ENCODE measurements at regions not wholly inside any gene's neighbourhood (a gene's known extent, or its start where the extent isn't known, plus 50 kb on each side); places are given as distances from the start of the nearest gene placed in this dataset.

DNA sequence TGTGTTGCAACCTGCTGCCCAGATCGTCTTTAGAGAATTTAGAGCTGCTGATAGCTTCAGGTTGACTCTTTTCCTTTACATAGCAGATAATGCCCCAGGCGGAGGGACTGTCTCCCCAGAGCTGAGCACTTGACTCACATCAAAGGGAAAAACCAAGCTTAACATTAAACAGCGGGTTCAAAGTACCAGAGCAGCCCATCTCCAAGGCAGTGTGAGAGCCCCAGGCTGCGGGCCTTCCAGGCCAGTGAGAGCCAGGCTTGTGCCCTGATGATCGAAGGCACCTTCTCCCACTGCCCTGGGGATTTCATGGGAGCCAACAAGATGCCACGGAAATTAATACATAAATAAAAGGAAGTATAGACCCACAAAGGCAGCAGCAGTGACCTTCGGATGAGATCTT, 275.6 kb downstream of the XXYLT1 start:
- TF ChIP-seq, protein P1, sequence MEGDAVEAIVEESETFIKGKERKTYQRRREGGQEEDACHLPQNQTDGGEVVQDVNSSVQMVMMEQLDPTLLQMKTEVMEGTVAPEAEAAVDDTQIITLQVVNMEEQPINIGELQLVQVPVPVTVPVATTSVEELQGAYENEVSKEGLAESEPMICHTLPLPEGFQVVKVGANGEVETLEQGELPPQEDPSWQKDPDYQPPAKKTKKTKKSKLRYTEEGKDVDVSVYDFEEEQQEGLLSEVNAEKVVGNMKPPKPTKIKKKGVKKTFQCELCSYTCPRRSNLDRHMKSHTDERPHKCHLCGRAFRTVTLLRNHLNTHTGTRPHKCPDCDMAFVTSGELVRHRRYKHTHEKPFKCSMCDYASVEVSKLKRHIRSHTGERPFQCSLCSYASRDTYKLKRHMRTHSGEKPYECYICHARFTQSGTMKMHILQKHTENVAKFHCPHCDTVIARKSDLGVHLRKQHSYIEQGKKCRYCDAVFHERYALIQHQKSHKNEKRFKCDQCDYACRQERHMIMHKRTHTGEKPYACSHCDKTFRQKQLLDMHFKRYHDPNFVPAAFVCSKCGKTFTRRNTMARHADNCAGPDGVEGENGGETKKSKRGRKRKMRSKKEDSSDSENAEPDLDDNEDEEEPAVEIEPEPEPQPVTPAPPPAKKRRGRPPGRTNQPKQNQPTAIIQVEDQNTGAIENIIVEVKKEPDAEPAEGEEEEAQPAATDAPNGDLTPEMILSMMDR (IDR thresholded peaks at IDR 0.05; ENCODE audit: partially characterized antibody, unreplicated experiment) = no peak
- Mint-ChIP-seq H3K4me1 (ENCODE audit: low read depth, unreplicated experiment) (peaks cover 9% of the 10 kb centered on the region), H3K9me3 (ENCODE audit: unreplicated experiment) (no peaks in the 10 kb centered on the region), H3K27ac (ENCODE audit: unreplicated experiment) (no peak overlapping the region), H3K4me3 (ENCODE audit: unreplicated experiment) (no peak overlapping the region), H3K36me3 (ENCODE audit: unreplicated experiment) (no peaks in the 10 kb centered on the region), H3K27me3 (ENCODE audit: unreplicated experiment) (peaks cover 4% of the 10 kb centered on the region)
- no peak for DNase-seq

DNA sequence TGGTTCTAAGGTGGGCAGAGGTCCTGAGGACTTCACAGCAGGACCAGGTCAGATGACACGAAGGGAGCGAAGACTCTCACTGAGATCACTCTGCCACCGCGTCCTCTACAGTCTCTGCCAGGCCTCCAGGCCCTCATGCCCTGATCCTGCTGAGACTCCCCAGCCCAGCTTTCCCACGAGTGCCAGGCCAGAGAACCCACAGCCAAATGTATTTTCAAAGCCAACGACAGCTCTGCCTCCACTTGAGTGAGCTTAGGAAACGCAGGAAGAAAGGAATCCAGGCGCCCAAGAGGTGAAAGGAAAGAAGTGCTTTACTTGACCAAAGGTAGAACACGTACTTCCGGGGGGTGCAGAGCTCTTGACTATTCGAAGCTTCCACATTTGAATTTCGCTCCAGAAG, 275.0 kb downstream of the XXYLT1 start:
- Mint-ChIP-seq H3K27me3 (ENCODE audit: unreplicated experiment) (peaks cover 4% of the 10 kb centered on the region), H3K36me3 (ENCODE audit: unreplicated experiment) (no peaks in the 10 kb centered on the region), H3K9me3 (ENCODE audit: unreplicated experiment) (no peaks in the 10 kb centered on the region), H3K4me1 (ENCODE audit: low read depth, unreplicated experiment) (peaks cover 9% of the 10 kb centered on the region), H3K27ac (ENCODE audit: unreplicated experiment) (no peak overlapping the region), H3K4me3 (ENCODE audit: unreplicated experiment) (no peak overlapping the region)
- no peak for DNase-seq
- TF ChIP-seq, protein P1 (IDR thresholded peaks at IDR 0.05; ENCODE audit: partially characterized antibody, unreplicated experiment) = no peak

DNA sequence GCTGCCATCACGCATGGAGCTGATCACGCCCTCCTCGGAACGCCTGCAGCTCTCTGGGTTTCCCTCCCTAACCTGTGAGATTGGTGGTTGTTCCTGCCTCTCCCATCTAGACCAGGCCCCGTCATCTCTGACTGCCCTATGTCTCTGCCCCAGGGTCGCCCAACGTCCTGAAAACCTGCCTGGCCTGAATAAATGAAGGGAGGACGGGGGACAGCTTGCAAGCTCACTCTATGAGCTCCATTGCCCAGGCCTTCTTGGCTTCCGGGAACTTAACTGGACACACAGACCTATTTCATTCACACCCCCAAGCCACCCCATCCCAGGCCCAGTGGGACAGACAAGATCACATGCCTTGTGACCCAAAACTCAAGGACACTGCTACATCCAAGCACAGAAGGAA, 274.2 kb downstream of the XXYLT1 start:
- Mint-ChIP-seq H3K36me3 (ENCODE audit: unreplicated experiment) (no peaks in the 10 kb centered on the region), H3K4me1 (ENCODE audit: low read depth, unreplicated experiment) (peaks cover 9% of the 10 kb centered on the region), H3K4me3 (ENCODE audit: unreplicated experiment) (no peak overlapping the region), H3K27ac (ENCODE audit: unreplicated experiment) (no peak overlapping the region), H3K27me3 (ENCODE audit: unreplicated experiment) (peaks cover 4% of the 10 kb centered on the region), H3K9me3 (ENCODE audit: unreplicated experiment) (no peaks in the 10 kb centered on the region)
- TF ChIP-seq, protein P1 (IDR thresholded peaks at IDR 0.05; ENCODE audit: partially characterized antibody, unreplicated experiment) = no peak
- no peak for DNase-seq

DNA sequence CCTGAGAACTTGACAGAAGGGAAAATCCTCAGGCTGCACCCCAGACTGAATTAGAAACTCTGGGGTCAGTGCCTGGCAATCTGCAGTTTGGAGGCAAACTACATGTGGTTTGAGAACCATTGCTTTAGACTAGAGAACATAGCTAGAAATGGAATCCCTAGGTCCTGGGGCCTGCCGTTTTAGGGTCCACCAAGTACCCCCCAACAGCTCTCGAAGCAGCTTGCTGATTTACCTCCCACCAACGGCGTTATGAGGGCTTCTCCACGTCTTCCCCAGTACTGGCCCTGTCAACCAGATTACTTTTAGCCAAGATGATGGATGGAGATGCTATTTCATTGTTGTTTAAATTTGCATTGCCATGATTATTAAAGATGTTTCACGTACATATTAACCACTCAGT, 272.5 kb downstream of the XXYLT1 start:
- no peaks in the 10 kb centered on the region for H3K36me3 Mint-ChIP-seq (ENCODE audit: unreplicated experiment)
- peaks cover 21% of the 10 kb centered on the region for H3K4me1 Mint-ChIP-seq (ENCODE audit: low read depth, unreplicated experiment)
- peaks cover 7% of the 10 kb centered on the region for H3K27me3 Mint-ChIP-seq (ENCODE audit: unreplicated experiment)
- TF ChIP-seq, protein P1 (IDR thresholded peaks at IDR 0.05; ENCODE audit: partially characterized antibody, unreplicated experiment) = no peak
- H3K27ac Mint-ChIP-seq (ENCODE audit: unreplicated experiment) = no peak overlapping the region
- no peaks in the 10 kb centered on the region for H3K9me3 Mint-ChIP-seq (ENCODE audit: unreplicated experiment)
- no peak for DNase-seq
- no peak overlapping the region for H3K4me3 Mint-ChIP-seq (ENCODE audit: unreplicated experiment)

DNA sequence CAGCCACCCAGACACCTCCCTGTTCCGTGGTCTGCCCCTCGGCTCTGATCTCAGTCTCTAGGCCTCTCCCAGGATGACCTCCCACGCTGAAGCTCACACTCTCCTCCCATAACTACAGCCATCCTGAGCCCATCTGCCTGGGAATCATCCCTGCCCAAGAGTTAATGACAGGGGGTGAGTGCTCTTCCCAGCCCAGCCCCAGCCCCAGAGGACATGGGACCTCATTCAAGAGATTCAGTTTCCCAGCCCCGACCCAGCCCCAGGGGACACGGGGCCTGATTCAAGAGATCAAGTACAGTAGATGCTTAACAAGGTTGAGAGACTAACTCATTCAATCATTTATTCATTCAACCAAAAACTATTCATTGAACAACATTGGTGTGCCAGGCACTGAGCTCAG, 272.0 kb downstream of the XXYLT1 start:
- TF ChIP-seq, protein P1 (IDR thresholded peaks at IDR 0.05; ENCODE audit: partially characterized antibody, unreplicated experiment) = no peak
- no peaks in the 10 kb centered on the region for H3K36me3 Mint-ChIP-seq (ENCODE audit: unreplicated experiment)
- no peak overlapping the region for H3K27ac Mint-ChIP-seq (ENCODE audit: unreplicated experiment)
- peaks cover 9% of the 10 kb centered on the region for H3K27me3 Mint-ChIP-seq (ENCODE audit: unreplicated experiment)
- no peak overlapping the region for H3K4me3 Mint-ChIP-seq (ENCODE audit: unreplicated experiment)
- H3K9me3 Mint-ChIP-seq (ENCODE audit: unreplicated experiment) = no peaks in the 10 kb centered on the region
- H3K4me1 Mint-ChIP-seq (ENCODE audit: low read depth, unreplicated experiment) = peaks cover 23% of the 10 kb centered on the region
- DNase-seq = no peak

Measured in glutamatergic neuron (in vitro differentiated cells).